ENCODE measurements at regions not wholly inside any gene's neighbourhood (a gene's known extent, or its start where the extent isn't known, plus 50 kb on each side); places are given as distances from the start of the nearest gene placed in this dataset.

DNA sequence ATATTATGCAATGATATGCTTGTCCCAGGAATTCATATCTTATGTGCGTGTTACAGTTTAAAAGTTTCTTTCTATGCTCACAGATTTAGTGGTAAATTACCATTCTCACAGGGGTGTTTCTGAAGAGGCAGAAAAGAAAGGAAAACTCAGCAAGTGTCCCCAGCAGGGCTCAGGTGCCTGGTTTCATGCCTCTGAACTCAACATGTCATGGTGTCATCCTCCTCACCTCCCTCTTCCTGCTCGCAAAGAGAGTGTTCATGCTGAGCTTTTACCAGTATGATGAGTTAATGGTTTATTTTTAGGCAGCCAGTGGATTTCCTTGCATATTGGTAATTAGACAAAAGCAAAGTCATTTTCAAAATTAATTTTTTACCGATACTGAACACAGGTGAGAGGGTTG is 492.9 kb upstream of the ZEB2 start:
- Histone ChIP-seq H3K9me2 (ENCODE audit: insufficient read depth) (peaks cover 3% of the 10 kb centered on the region; the same call in 1 of the 2 replicates), H2AFZ (no peak overlapping the region), H3K4me1 (ENCODE audit: insufficient read depth) (peaks cover 8% of the 10 kb centered on the region; the same call in 1 of the 2 replicates), H3K79me2 (replicated peaks; ENCODE audit: insufficient read depth) (no peaks in the 10 kb centered on the region), H3K36me3 (ENCODE audit: insufficient read depth) (no peaks in the 10 kb centered on the region), H4K20me1 (replicated peaks; ENCODE audit: insufficient read depth) (no peaks in the 10 kb centered on the region), H3F3A (replicated peaks; ENCODE audit: low read depth) (no peaks in the 10 kb centered on the region), H3K27me3 (ENCODE audit: insufficient read depth) (no peaks in the 10 kb centered on the region), H3K4me2 (no peak overlapping the region), H3K27ac (ENCODE audit: low read depth) (no peak overlapping the region), H3K4me3 (no peak overlapping the region)
- Mint-ChIP-seq H3K4me3 (no peak overlapping the region), H3K36me3 (ENCODE audit: low read depth) (no peaks in the 10 kb centered on the region), H3K9me3 (no peaks in the 10 kb centered on the region), H3K27ac (peak overlapping the region; percentile 81), H3K27me3 (ENCODE audit: insufficient read depth, low read depth, poor library complexity) (peaks cover 2% of the 10 kb centered on the region), H3K4me1 (peaks cover 17% of the 10 kb centered on the region)
- DNase-seq (ENCODE audit: low spot score): no peak
- no peak for TF ChIP-seq EZH2 (IDR thresholded peaks at IDR 0.05; ENCODE audit: low read depth, unreplicated experiment)
- TF ChIP-seq ZNF331 (CRISPR knock-in tag; IDR thresholded peaks at IDR 0.05; ENCODE audit: low read depth): no peak
- no peak for TF ChIP-seq ZNF114 (CRISPR knock-in tag; IDR thresholded peaks at IDR 0.05)
- TF ChIP-seq EZH2phosphoT487 (IDR thresholded peaks at IDR 0.05; ENCODE audit: unreplicated experiment): no peak
- TF ChIP-seq, protein P1, sequence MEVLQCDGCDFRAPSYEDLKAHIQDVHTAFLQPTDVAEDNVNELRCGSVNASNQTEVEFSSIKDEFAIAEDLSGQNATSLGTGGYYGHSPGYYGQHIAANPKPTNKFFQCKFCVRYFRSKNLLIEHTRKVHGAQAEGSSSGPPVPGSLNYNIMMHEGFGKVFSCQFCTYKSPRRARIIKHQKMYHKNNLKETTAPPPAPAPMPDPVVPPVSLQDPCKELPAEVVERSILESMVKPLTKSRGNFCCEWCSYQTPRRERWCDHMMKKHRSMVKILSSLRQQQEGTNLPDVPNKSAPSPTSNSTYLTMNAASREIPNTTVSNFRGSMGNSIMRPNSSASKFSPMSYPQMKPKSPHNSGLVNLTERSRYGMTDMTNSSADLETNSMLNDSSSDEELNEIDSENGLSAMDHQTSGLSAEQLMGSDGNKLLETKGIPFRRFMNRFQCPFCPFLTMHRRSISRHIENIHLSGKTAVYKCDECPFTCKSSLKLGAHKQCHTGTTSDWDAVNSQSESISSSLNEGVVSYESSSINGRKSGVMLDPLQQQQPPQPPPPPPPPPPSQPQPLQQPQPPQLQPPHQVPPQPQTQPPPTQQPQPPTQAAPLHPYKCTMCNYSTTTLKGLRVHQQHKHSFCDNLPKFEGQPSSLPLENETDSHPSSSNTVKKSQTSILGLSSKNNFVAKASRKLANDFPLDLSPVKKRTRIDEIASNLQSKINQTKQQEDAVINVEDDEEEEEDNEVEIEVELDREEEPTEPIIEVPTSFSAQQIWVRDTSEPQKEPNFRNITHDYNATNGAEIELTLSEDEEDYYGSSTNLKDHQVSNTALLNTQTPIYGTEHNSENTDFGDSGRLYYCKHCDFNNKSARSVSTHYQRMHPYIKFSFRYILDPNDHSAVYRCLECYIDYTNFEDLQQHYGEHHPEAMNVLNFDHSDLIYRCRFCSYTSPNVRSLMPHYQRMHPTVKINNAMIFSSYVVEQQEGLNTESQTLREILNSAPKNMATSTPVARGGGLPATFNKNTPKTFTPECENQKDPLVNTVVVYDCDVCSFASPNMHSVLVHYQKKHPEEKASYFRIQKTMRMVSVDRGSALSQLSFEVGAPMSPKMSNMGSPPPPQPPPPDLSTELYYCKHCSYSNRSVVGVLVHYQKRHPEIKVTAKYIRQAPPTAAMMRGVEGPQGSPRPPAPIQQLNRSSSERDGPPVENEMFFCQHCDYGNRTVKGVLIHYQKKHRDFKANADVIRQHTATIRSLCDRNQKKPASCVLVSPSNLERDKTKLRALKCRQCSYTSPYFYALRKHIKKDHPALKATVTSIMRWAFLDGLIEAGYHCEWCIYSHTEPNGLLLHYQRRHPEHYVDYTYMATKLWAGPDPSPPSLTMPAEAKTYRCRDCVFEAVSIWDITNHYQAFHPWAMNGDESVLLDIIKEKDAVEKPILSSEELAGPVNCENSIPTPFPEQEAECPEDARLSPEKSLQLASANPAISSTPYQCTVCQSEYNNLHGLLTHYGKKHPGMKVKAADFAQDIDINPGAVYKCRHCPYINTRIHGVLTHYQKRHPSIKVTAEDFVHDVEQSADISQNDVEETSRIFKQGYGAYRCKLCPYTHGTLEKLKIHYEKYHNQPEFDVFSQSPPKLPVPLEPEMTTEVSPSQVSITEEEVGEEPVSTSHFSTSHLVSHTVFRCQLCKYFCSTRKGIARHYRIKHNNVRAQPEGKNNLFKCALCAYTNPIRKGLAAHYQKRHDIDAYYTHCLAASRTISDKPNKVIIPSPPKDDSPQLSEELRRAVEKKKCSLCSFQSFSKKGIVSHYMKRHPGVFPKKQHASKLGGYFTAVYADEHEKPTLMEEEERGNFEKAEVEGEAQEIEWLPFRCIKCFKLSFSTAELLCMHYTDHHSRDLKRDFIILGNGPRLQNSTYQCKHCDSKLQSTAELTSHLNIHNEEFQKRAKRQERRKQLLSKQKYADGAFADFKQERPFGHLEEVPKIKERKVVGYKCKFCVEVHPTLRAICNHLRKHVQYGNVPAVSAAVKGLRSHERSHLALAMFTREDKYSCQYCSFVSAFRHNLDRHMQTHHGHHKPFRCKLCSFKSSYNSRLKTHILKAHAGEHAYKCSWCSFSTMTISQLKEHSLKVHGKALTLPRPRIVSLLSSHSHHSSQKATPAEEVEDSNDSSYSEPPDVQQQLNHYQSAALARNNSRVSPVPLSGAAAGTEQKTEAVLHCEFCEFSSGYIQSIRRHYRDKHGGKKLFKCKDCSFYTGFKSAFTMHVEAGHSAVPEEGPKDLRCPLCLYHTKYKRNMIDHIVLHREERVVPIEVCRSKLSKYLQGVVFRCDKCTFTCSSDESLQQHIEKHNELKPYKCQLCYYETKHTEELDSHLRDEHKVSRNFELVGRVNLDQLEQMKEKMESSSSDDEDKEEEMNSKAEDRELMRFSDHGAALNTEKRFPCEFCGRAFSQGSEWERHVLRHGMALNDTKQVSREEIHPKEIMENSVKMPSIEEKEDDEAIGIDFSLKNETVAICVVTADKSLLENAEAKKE (CRISPR knock-in tag; IDR thresholded peaks at IDR 0.05): no peak
- no peak for TF ChIP-seq POLR2AphosphoS5 (IDR thresholded peaks at IDR 0.05; ENCODE audit: low read depth)
- peak; percentile 74 for ATAC-seq

DNA sequence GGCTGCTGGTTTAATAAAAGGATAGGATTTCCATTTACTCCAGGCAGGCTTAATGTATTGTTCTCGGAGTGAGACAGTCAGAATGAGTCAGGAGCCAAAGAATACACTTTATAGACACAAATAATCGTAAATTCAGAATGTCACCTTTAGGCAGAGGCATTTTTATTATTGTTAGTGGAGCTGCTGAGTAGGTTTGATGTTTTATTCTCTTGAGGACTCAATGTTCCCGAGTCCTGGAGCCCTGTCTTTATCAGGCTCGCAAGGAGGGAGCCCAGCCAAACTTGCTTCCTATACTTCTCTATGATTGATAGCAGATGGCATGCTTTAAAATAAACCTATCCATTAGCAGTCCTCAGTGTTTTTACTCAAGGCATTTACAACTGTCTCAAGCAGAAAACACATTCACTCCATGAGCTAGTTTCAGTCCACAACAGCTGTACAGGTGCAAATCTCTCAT is 492.3 kb upstream of the ZEB2 start:
- Histone ChIP-seq H3K36me3 (ENCODE audit: insufficient read depth) (no peaks in the 10 kb centered on the region), H3K9me2 (ENCODE audit: insufficient read depth) (peaks cover 3% of the 10 kb centered on the region; the same call in 1 of the 2 replicates), H2AFZ (0 out of 2 replicates have a peak overlapping the region, but pooled peaks have one; percentile 52), H3K4me2 (no peak overlapping the region), H3K4me1 (ENCODE audit: insufficient read depth) (peaks cover 8% of the 10 kb centered on the region; the same call in 1 of the 2 replicates), H3K79me2 (replicated peaks; ENCODE audit: insufficient read depth) (no peaks in the 10 kb centered on the region), H3K27me3 (ENCODE audit: insufficient read depth) (no peaks in the 10 kb centered on the region), H3F3A (replicated peaks; ENCODE audit: low read depth) (no peaks in the 10 kb centered on the region), H3K4me3 (no peak overlapping the region), H4K20me1 (replicated peaks; ENCODE audit: insufficient read depth) (no peaks in the 10 kb centered on the region), H3K27ac (ENCODE audit: low read depth) (no peak overlapping the region)
- DNase-seq (ENCODE audit: low spot score): no peak
- peak; percentile 25; the same call in 2 of the 3 replicates for ATAC-seq
- H3K36me3 Mint-ChIP-seq (ENCODE audit: low read depth): no peaks in the 10 kb centered on the region
- H3K27ac Mint-ChIP-seq: no peak overlapping the region
- H3K9me3 Mint-ChIP-seq: no peaks in the 10 kb centered on the region
- no peak overlapping the region for H3K4me3 Mint-ChIP-seq
- peaks cover 17% of the 10 kb centered on the region for H3K4me1 Mint-ChIP-seq
- H3K27me3 Mint-ChIP-seq (ENCODE audit: insufficient read depth, low read depth, poor library complexity): peaks cover 2% of the 10 kb centered on the region
- TF ChIP-seq POLR2AphosphoS5 (IDR thresholded peaks at IDR 0.05; ENCODE audit: low read depth) (no peak), CREB1 (CRISPR knock-in tag; IDR thresholded peaks at IDR 0.05; ENCODE audit: low read depth) (no peak), EZH2 (IDR thresholded peaks at IDR 0.05; ENCODE audit: low read depth, unreplicated experiment) (no peak), ZNF331 (CRISPR knock-in tag; IDR thresholded peaks at IDR 0.05; ENCODE audit: low read depth) (no peak), EZH2phosphoT487 (IDR thresholded peaks at IDR 0.05; ENCODE audit: unreplicated experiment) (no peak), JUNB (IDR thresholded peaks at IDR 0.05; ENCODE audit: unreplicated experiment) (no peak)
- TF ChIP-seq, protein P2, sequence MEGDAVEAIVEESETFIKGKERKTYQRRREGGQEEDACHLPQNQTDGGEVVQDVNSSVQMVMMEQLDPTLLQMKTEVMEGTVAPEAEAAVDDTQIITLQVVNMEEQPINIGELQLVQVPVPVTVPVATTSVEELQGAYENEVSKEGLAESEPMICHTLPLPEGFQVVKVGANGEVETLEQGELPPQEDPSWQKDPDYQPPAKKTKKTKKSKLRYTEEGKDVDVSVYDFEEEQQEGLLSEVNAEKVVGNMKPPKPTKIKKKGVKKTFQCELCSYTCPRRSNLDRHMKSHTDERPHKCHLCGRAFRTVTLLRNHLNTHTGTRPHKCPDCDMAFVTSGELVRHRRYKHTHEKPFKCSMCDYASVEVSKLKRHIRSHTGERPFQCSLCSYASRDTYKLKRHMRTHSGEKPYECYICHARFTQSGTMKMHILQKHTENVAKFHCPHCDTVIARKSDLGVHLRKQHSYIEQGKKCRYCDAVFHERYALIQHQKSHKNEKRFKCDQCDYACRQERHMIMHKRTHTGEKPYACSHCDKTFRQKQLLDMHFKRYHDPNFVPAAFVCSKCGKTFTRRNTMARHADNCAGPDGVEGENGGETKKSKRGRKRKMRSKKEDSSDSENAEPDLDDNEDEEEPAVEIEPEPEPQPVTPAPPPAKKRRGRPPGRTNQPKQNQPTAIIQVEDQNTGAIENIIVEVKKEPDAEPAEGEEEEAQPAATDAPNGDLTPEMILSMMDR (conservative IDR thresholded peaks at IDR 0.05; ENCODE audit: low read depth in 2 of 2): no peak
- TF ChIP-seq, protein P3, sequence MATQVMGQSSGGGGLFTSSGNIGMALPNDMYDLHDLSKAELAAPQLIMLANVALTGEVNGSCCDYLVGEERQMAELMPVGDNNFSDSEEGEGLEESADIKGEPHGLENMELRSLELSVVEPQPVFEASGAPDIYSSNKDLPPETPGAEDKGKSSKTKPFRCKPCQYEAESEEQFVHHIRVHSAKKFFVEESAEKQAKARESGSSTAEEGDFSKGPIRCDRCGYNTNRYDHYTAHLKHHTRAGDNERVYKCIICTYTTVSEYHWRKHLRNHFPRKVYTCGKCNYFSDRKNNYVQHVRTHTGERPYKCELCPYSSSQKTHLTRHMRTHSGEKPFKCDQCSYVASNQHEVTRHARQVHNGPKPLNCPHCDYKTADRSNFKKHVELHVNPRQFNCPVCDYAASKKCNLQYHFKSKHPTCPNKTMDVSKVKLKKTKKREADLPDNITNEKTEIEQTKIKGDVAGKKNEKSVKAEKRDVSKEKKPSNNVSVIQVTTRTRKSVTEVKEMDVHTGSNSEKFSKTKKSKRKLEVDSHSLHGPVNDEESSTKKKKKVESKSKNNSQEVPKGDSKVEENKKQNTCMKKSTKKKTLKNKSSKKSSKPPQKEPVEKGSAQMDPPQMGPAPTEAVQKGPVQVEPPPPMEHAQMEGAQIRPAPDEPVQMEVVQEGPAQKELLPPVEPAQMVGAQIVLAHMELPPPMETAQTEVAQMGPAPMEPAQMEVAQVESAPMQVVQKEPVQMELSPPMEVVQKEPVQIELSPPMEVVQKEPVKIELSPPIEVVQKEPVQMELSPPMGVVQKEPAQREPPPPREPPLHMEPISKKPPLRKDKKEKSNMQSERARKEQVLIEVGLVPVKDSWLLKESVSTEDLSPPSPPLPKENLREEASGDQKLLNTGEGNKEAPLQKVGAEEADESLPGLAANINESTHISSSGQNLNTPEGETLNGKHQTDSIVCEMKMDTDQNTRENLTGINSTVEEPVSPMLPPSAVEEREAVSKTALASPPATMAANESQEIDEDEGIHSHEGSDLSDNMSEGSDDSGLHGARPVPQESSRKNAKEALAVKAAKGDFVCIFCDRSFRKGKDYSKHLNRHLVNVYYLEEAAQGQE (IDR thresholded peaks at IDR 0.05; ENCODE audit: unreplicated experiment): no peak

Measured in GM23338 (cell line).